ENCODE measurements at regions not wholly inside any gene's neighbourhood (a gene's known extent, or its start where the extent isn't known, plus 50 kb on each side); places are given as distances from the start of the nearest gene placed in this dataset.

- H3K27me3 ChIP-seq: no peaks in the 10 kb centered on the region
- no peak overlapping the region for H3K27ac ChIP-seq
- no peak for DNase-seq
Observed at GRCh38 chr1:219459351-219460080, 153.4 kb downstream of the ZC3H11B start.

GRCh38 chr1:219446288-219446687 lies 166.6 kb downstream of the ZC3H11B start:
- intact Hi-C loops (cut with DNase I): no loop called here
- no peaks in the 10 kb centered on the region for H3K27me3 ChIP-seq
- no peaks in the 10 kb centered on the region for H3K9me3 ChIP-seq
- H3K4me3 ChIP-seq: no peak overlapping the region
- no peak overlapping the region for H3K27ac ChIP-seq
- TF ChIP-seq CTCF (IDR thresholded peaks at IDR 0.05): no peak
- DNase-seq: no peak
- no peak overlapping the region for H3K9ac ChIP-seq (ENCODE audit: low read depth in 2 of 2, low read length in 2 of 2)
- no peaks in the 10 kb centered on the region for H3K36me3 ChIP-seq
- H3K4me1 ChIP-seq: no peaks in the 10 kb centered on the region

More at GRCh38 chr1:219459351-219460080, 153.4 kb downstream of the ZC3H11B start:
- H3K4me1 ChIP-seq: no peaks in the 10 kb centered on the region
- intact Hi-C loops (cut with DNase I): no loop called here
- H3K4me3 ChIP-seq: no peak overlapping the region
- no peaks in the 10 kb centered on the region for H3K36me3 ChIP-seq
- no peaks in the 10 kb centered on the region for H3K9me3 ChIP-seq
- TF ChIP-seq CTCF (IDR thresholded peaks at IDR 0.05): no peak
- no peak overlapping the region for H3K9ac ChIP-seq (ENCODE audit: low read depth in 2 of 2, low read length in 2 of 2)

- no peak overlapping the region for H3K9ac ChIP-seq (ENCODE audit: low read depth in 2 of 2, low read length in 2 of 2)
Observed at GRCh38 chr1:219445864-219446263, 167.0 kb downstream of the ZC3H11B start.

GRCh38 chr1:219444474-219444873 lies 168.4 kb downstream of the ZC3H11B start:
- Histone ChIP-seq H3K4me3 (no peak overlapping the region), H3K9me3 (no peaks in the 10 kb centered on the region), H3K27ac (no peak overlapping the region), H3K36me3 (no peaks in the 10 kb centered on the region), H3K9ac (ENCODE audit: low read depth in 2 of 2, low read length in 2 of 2) (no peak overlapping the region), H3K4me1 (no peaks in the 10 kb centered on the region), H3K27me3 (no peaks in the 10 kb centered on the region)
- DNase-seq: no peak
- TF ChIP-seq CTCF (IDR thresholded peaks at IDR 0.05): no peak
- intact Hi-C loops (cut with DNase I): no loop called here

More at GRCh38 chr1:219445864-219446263, 167.0 kb downstream of the ZC3H11B start:
- intact Hi-C loops (cut with DNase I): no loop called here
- TF ChIP-seq CTCF (IDR thresholded peaks at IDR 0.05): no peak
- H3K4me1 ChIP-seq: no peaks in the 10 kb centered on the region
- H3K36me3 ChIP-seq: no peaks in the 10 kb centered on the region
- no peak overlapping the region for H3K4me3 ChIP-seq
- no peak for DNase-seq
- no peaks in the 10 kb centered on the region for H3K27me3 ChIP-seq
- no peaks in the 10 kb centered on the region for H3K9me3 ChIP-seq
- H3K27ac ChIP-seq: no peak overlapping the region

- intact Hi-C loops (cut with DNase I): no loop called here
- H3K9ac ChIP-seq (ENCODE audit: low read depth in 2 of 2, low read length in 2 of 2): no peak overlapping the region
Observed at GRCh38 chr1:219443763-219444162, 169.1 kb downstream of the ZC3H11B start.

More at GRCh38 chr1:219443763-219444162, 169.1 kb downstream of the ZC3H11B start:
- no peaks in the 10 kb centered on the region for H3K27me3 ChIP-seq
- H3K9me3 ChIP-seq: no peaks in the 10 kb centered on the region
- no peaks in the 10 kb centered on the region for H3K4me1 ChIP-seq
- no peak for TF ChIP-seq CTCF (IDR thresholded peaks at IDR 0.05)
- H3K36me3 ChIP-seq: no peaks in the 10 kb centered on the region
- H3K27ac ChIP-seq: no peak overlapping the region
- DNase-seq: no peak
- no peak overlapping the region for H3K4me3 ChIP-seq

Data from colonic mucosa (tissue), 4 donors.